Limb (tissue), 2 donors: ENCODE measurements at regions not wholly inside any gene's neighbourhood (a gene's known extent, or its start where the extent isn't known, plus 50 kb on each side); places are given as distances from the start of the nearest gene placed in this dataset.

ENCODE experiments used
- DNase-seq, 2 donors: peaks; one replicate each; pipeline ENCODE4 v3.0.0-alpha.2; 2016; ENCODE audit errors: extremely low spot score in 2 of 2

DNA sequence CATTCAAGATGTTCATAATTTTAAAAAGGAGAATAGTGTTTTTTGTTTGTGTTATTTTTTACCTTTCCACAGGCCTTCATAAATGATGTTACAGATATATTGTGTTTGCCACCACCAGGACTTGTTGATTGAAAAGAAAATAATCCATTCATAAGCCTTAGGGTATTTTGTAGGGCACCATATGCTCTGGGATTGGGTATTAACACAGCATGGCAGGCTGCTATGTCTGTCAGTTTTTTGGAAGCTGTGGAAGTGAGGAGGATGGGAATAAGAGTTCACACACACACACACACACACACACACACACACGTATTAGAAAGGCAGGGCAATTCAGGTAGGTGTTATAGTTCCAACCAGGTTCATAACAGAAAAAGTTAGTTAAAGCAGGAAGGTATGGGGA is 237.9 kb downstream of the HDGFL1 start:
- no peak for DNase-seq

- DNase-seq: no peak
These were observed 238.5 kb downstream of the HDGFL1 start for GRCh38 chr6:22807818-22808217.

DNA sequence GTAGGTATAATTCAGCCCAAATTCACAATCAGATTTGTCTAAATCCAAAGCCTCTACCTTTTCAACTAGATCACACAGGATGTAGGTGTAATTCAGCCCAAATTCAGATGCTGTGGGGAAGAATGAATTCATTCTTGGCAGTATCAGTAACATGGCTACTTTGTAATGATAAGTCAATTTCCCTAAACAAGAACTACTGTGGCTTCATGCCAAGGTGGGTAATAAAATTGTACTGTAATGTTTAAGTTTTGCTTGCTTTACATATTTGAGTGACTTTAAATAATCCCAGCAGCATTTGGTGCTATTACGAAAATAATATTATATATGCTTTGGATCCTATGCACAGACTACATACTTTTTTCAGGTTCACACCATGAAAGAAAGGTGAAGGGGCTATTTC is 239.1 kb downstream of the HDGFL1 start:
- no peak for DNase-seq

- no peak for DNase-seq
These were observed 240.0 kb downstream of the HDGFL1 start for GRCh38 chr6:22809370-22809769.

DNA sequence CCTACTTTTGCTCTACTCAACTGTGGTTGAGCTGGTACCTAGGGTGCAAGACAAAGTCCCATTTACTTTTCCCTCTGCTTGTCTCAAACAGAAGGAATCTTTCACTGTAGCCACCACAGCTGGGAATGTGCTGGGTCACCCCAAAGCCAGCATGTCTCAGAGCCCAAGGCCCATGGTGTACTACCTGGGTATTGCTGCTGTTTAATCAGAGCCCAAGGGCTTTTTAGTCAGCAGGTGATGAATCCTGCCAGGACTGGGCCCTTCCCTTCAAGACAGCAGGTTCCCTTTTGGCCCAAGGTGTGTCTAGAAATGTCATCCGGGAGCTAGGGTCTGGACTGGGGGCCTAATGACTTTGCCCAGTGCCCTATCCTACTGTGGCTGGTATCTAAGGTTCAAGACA is 249.8 kb downstream of the HDGFL1 start:
- no peak for DNase-seq

DNA sequence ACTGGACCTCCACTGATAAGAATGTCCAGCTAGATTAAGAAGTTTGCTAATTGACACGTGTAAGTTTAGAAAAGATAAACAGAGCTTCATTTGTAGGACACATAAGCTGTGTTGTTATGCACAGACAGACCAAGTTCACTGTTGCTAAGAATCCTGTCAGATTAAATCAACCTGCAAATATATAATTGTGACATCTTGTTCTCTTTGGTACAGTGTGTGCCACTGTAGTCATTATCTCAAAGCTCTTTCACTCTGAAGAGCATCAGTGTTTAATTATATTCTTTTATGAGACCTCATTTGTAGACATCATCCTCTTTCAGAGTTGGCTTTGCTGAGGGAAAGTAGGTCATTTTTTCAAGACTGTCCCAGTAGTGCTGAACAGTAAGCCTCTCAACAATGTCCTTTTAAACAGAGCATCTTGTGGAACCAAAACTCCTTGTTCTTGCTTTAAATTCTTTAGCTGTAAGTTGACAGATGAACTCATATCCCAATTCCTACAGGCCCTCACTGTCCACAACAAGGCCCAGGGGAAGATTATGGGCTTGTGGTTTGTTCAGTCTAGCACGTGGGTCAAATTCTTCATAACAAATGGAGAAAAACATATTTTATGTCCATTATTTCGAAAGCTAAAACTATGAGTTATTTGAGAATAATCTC is 252.4 kb downstream of the HDGFL1 start:
- no peak for DNase-seq

- no peak for DNase-seq
These were observed 255.8 kb downstream of the HDGFL1 start for GRCh38 chr6:22825210-22825609.

GRCh38 chr6:22826961-22827360 is 257.6 kb downstream of the HDGFL1 start:
- no peak for DNase-seq

DNA sequence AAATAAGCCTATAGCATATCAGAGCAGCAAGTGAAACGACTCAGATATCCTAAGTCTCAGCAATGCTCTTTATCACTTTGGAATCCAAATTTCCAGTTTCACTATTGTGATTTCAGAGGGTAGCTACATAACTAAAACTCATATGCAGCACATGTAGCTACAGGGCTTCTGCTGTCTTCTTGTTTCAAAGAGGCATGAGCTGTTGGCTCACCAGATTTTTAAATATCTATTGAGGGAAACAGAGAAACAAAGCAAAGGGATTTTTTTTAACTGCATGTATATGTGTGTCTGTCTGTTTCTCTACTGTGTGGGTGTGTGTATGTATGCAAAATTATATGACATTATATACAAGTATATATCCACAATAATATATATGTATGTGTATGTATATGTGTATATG is 258.4 kb downstream of the HDGFL1 start:
- no peak for DNase-seq

DNA sequence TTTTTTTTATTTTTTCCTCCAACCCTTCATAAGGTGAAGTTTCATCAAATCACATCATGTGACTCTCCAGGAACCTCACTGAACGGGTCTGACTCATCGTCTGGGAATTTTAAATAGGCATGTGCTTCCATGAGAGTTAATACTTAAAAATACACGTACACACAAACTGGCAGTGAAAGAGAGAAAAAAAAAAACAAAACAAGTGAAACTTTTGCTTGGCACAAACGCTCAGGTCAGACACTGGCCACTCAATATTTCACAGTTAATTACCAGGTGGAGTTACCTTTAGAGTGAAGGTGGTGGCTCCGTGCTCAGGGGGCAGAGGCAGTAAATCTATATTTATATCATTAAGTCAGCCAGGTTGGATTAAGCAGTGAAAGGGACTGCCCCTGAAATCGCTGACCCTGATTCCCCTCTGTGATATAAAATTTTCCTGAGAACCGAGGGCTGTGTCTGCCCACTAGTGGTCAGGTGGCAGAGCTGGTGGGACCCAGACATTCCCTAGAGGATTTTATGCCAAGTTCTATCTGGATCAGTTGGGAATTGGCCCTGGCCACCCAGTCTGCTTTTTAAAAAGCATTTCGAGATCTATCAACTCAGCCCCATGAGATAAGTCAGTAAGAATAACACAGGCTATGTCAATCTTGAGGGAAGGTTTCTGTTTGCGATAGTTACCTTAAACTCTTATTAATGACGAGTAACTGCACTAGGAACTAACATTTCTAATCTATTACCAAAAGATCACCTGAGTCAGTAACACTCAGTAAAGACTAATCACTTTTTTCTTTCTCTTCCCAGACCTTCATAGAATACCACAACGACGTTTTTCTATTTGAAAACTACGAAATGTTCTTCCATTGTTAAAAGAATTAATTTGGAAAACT is 259.1 kb downstream of the HDGFL1 start:
- DNase-seq: peak; percentile 51 to 81

DNA sequence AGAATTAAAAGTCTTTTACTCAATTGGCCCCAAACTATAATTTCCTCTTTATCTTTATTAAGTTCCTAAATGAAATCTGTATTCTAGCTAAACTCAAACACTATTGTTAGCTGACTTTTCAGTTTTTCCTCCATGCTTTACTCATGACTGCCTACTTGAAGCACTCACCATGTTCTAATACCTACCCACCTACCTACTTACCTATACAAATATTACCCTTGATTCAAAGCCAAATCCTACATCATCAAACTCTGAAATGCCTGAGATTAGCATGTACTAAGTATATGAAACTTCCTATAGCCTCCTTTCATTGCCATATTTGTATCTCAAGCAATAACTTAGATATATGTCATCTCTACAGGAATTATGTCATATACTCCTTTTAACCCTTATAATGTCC is 259.7 kb downstream of the HDGFL1 start:
- DNase-seq: no peak

GRCh38 chr6:22830463-22830862 is 261.1 kb downstream of the HDGFL1 start:
- no peak for DNase-seq

DNA sequence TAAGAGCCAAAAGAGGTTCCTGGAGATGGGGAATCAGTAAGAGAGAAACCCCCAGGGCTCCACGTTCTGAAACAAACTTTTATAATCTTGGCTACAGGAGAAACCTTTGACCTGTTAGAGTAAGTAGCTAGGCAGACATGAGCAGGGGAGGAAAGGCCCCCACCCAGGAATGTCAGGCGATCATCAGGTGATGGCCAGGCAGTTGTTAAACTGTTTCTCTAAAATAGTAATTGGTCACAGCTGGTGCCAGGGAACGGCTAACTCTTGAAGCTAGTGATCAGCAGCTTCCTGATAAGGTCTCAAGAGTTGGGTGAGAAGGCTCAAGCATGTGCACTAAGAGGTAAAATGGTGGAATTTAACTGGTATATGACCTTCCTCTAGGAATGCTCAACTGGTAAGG is 263.8 kb downstream of the HDGFL1 start:
- no peak for DNase-seq

DNA sequence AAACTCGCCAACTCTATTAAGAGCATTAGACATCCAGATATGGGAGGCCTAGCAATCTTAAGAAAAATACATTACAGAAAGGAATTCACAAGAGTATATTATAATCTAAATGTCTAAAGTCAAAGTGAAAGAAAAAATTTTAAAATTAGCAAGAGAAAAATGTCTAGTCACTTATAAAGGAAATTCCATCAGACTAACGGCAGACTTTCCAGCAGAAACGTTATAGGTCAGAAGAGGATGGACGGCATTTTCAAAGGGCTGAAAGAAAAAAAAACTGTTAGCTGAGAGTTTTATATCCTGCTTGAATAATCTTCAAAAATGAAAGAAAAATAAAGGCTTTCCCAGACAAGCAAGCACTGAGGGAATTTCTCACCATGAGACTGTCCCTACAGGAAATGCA is 269.0 kb downstream of the HDGFL1 start:
- DNase-seq: no peak

DNA sequence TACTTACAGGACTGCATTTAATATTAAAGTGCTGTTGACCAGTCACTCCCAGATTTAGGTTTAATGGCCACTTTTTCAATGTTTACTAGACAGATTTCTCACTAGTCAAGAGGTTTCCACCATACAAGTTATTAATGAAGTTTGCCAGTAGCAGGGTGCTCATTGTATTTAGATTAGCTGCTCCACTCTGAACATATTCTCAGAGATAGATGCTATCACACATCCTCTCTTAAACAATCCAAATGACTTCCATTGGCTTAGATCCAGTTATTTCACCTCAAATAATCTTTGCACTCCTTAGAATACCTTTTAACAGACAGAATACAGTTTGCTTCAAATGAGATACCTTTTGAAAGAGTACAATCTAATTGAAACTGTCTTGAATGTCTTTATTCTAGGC is 276.1 kb downstream of the HDGFL1 start:
- no peak for DNase-seq

DNA sequence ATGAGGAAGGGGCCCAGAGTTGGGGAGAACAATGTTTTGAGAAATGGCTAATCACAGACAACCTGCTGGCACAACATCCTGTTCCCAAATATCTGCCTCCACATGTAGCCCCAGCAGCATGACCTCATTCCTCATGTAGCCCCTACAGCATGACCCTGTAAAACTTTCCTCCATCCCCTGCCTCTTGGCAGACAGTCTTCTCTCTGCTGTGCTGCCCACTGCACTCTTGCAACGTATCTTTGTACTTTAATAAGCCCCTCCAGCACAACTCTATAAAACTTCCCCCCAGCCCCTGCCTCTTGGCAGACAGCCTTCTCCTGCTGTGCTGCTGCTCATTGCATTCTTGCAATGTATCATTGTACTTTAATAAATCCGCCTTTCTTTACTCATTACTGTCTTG is 278.8 kb downstream of the HDGFL1 start:
- DNase-seq: no peak

DNA sequence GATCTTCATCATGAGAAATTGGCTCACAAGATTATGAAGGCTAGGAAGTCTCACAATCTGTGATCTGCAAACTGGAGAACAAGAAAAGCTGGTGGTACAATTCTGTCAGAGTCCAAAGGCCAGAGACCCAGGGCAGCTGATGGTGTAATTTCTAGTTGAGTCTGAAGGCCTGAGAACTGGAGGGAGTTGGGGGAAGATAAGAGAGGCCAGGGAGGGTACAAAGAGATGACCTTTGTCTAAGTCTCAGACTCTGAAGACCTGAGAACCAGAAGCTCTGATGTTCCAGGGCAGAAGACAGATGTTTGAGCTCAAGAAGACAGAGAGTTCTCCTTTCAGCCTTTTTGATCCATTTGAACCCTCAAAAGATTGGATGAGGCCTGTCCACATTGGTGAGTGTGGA is 280.6 kb downstream of the HDGFL1 start:
- no peak for DNase-seq

DNA sequence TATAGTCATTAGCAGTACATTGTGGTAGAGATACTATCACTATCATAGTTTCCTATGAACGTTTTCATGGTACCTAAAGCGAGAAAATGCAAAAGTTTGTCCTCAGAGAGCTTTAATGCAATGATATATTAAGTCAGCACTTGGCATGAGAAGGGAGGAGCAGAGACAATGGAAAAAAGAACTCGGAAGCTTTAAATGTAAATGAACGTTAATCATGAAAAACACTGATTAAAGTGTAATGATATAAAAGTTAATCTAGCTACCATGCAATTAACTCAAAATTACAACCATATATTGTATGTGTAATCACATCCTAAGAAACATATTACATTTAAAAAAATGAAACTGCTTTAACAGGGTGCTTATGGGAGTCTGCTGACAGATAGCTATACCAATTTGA is 282.7 kb downstream of the HDGFL1 start:
- DNase-seq: no peak

- DNase-seq: peak in 1 of 2 donors; percentile 61
These were observed 304.3 kb downstream of the HDGFL1 start for GRCh38 chr6:22873513-22874136.

DNA sequence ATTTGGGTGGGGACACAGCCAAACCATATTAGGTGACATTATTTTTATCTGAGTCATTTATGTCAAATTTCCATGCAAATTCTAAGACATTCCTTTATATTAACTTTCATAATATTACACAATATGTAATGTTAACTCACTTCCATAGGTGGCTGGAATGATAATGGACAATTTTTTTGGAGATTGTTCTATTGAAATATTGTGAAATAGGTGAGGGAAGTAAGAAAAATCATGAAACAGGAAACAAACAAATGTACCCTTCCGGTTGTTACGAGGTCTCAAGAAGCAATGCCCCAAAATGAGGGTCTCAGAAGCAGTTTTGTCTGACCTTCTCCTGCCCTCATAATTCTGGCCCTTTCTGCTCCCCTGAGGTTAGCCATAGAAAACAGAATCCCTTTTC is 306.5 kb downstream of the HDGFL1 start:
- no peak for DNase-seq

DNA sequence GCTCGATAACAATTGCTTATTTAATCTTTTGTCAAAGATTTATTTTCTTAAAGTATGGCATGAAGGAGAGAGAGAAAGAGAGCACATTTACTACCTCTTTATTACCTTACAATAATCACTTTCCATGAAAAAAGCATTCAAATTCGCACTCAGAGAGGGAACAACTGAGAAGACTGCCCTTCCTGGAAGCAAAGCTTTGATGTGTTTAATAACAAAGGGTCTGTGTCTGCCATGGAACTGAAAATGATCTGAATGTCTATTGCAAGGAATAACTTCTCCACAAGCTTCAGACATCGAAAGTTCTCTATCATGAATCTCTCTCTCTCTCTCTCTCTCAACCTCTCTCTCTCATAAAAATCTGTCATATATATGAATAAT is 308.9 kb downstream of the HDGFL1 start:
- no peak for DNase-seq

- DNase-seq: no peak
These were observed 309.3 kb downstream of the HDGFL1 start for GRCh38 chr6:22878706-22879105.
